HepG2 (cell line): ENCODE measurements at regions not wholly inside any gene's neighbourhood (a gene's known extent, or its start where the extent isn't known, plus 50 kb on each side); places are given as distances from the start of the nearest gene placed in this dataset.

Source experiments
- ATAC-seq: fragments of 200-7000 bp; cut with Tn5 transposase; 3 replicates; pipeline ENCODE4 v1.9.1; 2020; ENCODE audit warnings: mild to moderate bottlenecking, moderate library complexity
- BruUV-seq: library from RNA; stranded (reverse); fragments of 400-500 nt; replicated peaks from 2 replicates; lab custom pipeline; 2021; lab: Mats Ljungman, UMichigan
- CTCF ChIA-PET: fragments of 300-600 bp; formaldehyde crosslinking; extraction: SDS; loops from one replicate; lab custom pipeline; 2021; ENCODE audit warnings: low total read pairs, inconsistent platforms, low intra/inter-chr PET ratio; lab: Yijun Ruan, JAX
- POLR2A ChIA-PET: fragments of 350-600 bp; sonication (Branson Sonifier 250); formaldehyde crosslinking; loops from one replicate; lab custom pipeline; 2020; ENCODE audit warnings: antibody characterized with exemption, inconsistent platforms; lab: Yijun Ruan, JAX
- DNase-seq: peaks from one replicate; pipeline ENCODE4 v3.0.0-alpha.2; 2015; ENCODE audit warnings: low spot score
- FAIRE-seq: peaks from 3 replicates; lab custom pipeline; 2011; peaks lifted over from hg19 to GRCh38; lab: Jason Lieb, UNC
- H2AFZ ChIP-seq: one replicate; pipeline ENCODE4 v1.6.1; 2011; ENCODE audit warnings: low read length, inconsistent platforms
- H3K27ac ChIP-seq: fragments of 300-600 bp; 3 replicates; pipeline ENCODE4 v1.8.0; 2011; ENCODE audit warnings: mixed run types, mild to moderate bottlenecking, mixed read lengths, low read length, inconsistent platforms; ENCODE audit not compliant: insufficient read depth; ENCODE audit errors: extremely low read length
- H3K27me3 ChIP-seq, 2 experiments: fragments of 200-600 bp in 1 of 2; 2 replicates in 1 of 2; 3 replicates in 1 of 2; pipeline versions ENCODE4 v1.6.0 to v1.8.0; 2011; ENCODE audit warnings: low read length in 2 of 2, mild to moderate bottlenecking in 2 of 2, moderate library complexity in 2 of 2, inconsistent platforms in 1 of 2; ENCODE audit not compliant: insufficient read depth in 2 of 2, control insufficient read depth in 1 of 2
- H3K36me3 ChIP-seq, 2 experiments: fragments of 200-600 bp in 1 of 2; replicated peaks in 1 of 2; 2 replicates in 1 of 2; 3 replicates in 1 of 2; pipeline versions ENCODE4 v1.5.1 to v1.8.0; 2011; ENCODE audit warnings: low read length in 2 of 2, inconsistent platforms in 1 of 2; ENCODE audit not compliant: insufficient read depth in 2 of 2, control insufficient read depth in 1 of 2
- H3K4me1 ChIP-seq: 2 replicates; pipeline ENCODE4 v1.5.1; 2012; ENCODE audit warnings: low read length, inconsistent platforms; ENCODE audit not compliant: insufficient read depth
- H3K4me2 ChIP-seq: 2 replicates; pipeline ENCODE4 v1.6.0; 2011; ENCODE audit warnings: low read depth, low read length, inconsistent platforms
- H3K4me3 ChIP-seq, 3 experiments: fragments of 200-600 bp in 1 of 3; sonication (generic), shearing (Covaris generic) in 1 of 3; replicated peaks in 1 of 3; 2 replicates each; pipeline ENCODE4 v1.5.1; 2011 to 2016; ENCODE audit warnings: low read length in 3 of 3, inconsistent platforms in 2 of 3, low read depth in 2 of 3, mild to moderate bottlenecking in 2 of 3, control low read depth in 1 of 3, mixed read lengths in 1 of 3; ENCODE audit not compliant: insufficient read depth in 1 of 3
- H3K79me2 ChIP-seq: one replicate; pipeline ENCODE4 v1.6.1; 2011; ENCODE audit warnings: low read length, inconsistent platforms; ENCODE audit not compliant: insufficient read depth
- H3K9ac ChIP-seq: 2 replicates; pipeline ENCODE4 v1.6.0; 2011; ENCODE audit warnings: mild to moderate bottlenecking, low read depth, low read length, inconsistent platforms; ENCODE audit not compliant: insufficient read depth
- H3K9me3 ChIP-seq: 2 replicates; pipeline ENCODE4 v1.5.1; 2012; ENCODE audit warnings: mild to moderate bottlenecking, low read length
- H4K20me1 ChIP-seq: 2 replicates; pipeline ENCODE4 v1.6.0; 2011; ENCODE audit warnings: inconsistent platforms, mild to moderate bottlenecking, low read length, moderate library complexity; ENCODE audit not compliant: insufficient read depth
- BCLAF1 ChIP-seq: fragments of 450-650 bp; IDR thresholded peaks from 2 replicates; pipeline ENCODE4 v1.6.1; 2017; ENCODE audit warnings: mild to moderate bottlenecking
- CSRNP2 ChIP-seq: sonication (generic); formaldehyde crosslinking; conservative IDR thresholded peaks from 2 replicates; pipeline ENCODE4 v1.8.0; 2022; ENCODE audit warnings: low read depth, missing genetic modification reagents
- ESRRA ChIP-seq: sonication (generic); formaldehyde crosslinking; IDR thresholded peaks from 2 replicates; pipeline ENCODE4 v1.5.1; 2020; ENCODE audit warnings: mild to moderate bottlenecking, low read depth, missing genetic modification reagents
- GABPA ChIP-seq, 2 experiments: IDR thresholded peaks; 2 replicates each; pipeline ENCODE4 v1.6.1; 2011 to 2016; ENCODE audit warnings: low read depth in 2 of 2, low read length in 1 of 2, missing biosample characterization in 1 of 2, missing genetic modification characterization in 1 of 2
- KAT8 ChIP-seq: IDR thresholded peaks from 2 replicates; pipeline ENCODE4 v1.6.1; 2016; ENCODE audit warnings: missing genetic modification reagents, missing compliant biosample characterization
- MAFF ChIP-seq: IDR thresholded peaks from 2 replicates; pipeline ENCODE4 v1.6.1; 2011; ENCODE audit warnings: low read depth, low read length, improper control_type of control experiment
- PAX8 ChIP-seq: sonication (generic); formaldehyde crosslinking; IDR thresholded peaks from 2 replicates; pipeline ENCODE4 v1.8.0; 2022; ENCODE audit warnings: mild to moderate bottlenecking, missing genetic modification reagents, borderline replicate concordance
- SIX1 ChIP-seq: sonication (generic); formaldehyde crosslinking; IDR thresholded peaks from 2 replicates; pipeline ENCODE4 v1.4.0; 2020; ENCODE audit warnings: missing genetic modification reagents, borderline replicate concordance
- SMAD3 ChIP-seq: sonication (generic); formaldehyde crosslinking; IDR thresholded peaks from 2 replicates; pipeline ENCODE4 v1.4.0; 2020; ENCODE audit warnings: missing genetic modification reagents
- SP5 ChIP-seq: IDR thresholded peaks from 2 replicates; pipeline ENCODE4 v1.6.1; 2016; ENCODE audit warnings: low read depth, borderline replicate concordance
- SPEN ChIP-seq: sonication (generic); formaldehyde crosslinking; IDR thresholded peaks from 2 replicates; pipeline ENCODE4 v1.5.1; 2020; ENCODE audit warnings: low read depth, mild to moderate bottlenecking, missing genetic modification reagents
- TCF7L2 ChIP-seq: IDR thresholded peaks from 2 replicates; pipeline ENCODE4 v1.6.1; 2011; ENCODE audit warnings: mild to moderate bottlenecking, low read depth, low read length, moderate library complexity
- ZNF234 ChIP-seq: sonication (generic); formaldehyde crosslinking; conservative IDR thresholded peaks from 2 replicates; pipeline ENCODE4 v1.5.1; 2020; ENCODE audit warnings: mild to moderate bottlenecking, missing genetic modification reagents
- ZNF782 ChIP-seq: sonication (generic); formaldehyde crosslinking; IDR thresholded peaks from 2 replicates; pipeline ENCODE4 v1.4.0; 2020; ENCODE audit warnings: missing genetic modification reagents, mild to moderate bottlenecking, borderline replicate concordance
- WGBS: methylation state at CpG from one replicate; pipeline ENCODE4 v1.1.6; 2017; ENCODE audit warnings: low lambda C conversion rate; 5-methylcytosine and 5-hydroxymethylcytosine counted together
- in situ Hi-C: cut with HindIII; loops from 2 replicates; pipeline ENCODE4 v1.10.0; 2017; ENCODE audit warnings: low pct_unique_long_range_greater_than_20kb; ENCODE audit not compliant: extremely low pct_ligation_motif_present
- intact Hi-C: fragments of 100-400 bp; cut with micrococcal nuclease; formaldehyde crosslinking; loops from one replicate; pipeline ENCODE4 v1.10.0; 2022; ENCODE audit not compliant: unreplicated experiment

- H3K36me3 ChIP-seq, result no peaks in the 10 kb centered on the region
- H2AFZ ChIP-seq, result no peak overlapping the region
- in situ Hi-C loops (no loop called here), intact Hi-C loops (no loop called here)
- H3K27ac ChIP-seq, result no peak overlapping the region
- BruUV-seq, result no TSS peak
- H3K9me3 ChIP-seq, result no peaks in the 10 kb centered on the region
- no peaks in the 10 kb centered on the region for H3K4me1 ChIP-seq
- no peak overlapping the region for H3K9ac ChIP-seq
- no peak for ATAC-seq
- H4K20me1 ChIP-seq, result no peaks in the 10 kb centered on the region
- no peaks in the 10 kb centered on the region for H3K79me2 ChIP-seq
- DNase-seq, result no peak
- TF ChIP-seq ZNF782 (CRISPR knock-in tag) (no peak), SMAD3 (CRISPR knock-in tag) (no peak), KAT8 (CRISPR knock-in tag) (no peak), GABPA (IDR thresholded peaks at IDR 0.05; ENCODE audit: low read depth, low read length) (no peak), GABPA (CRISPR knock-in tag; IDR thresholded peaks at IDR 0.05; ENCODE audit: low read depth) (no peak), SPEN (CRISPR knock-in tag) (no peak), TCF7L2 (no peak), ESRRA (CRISPR knock-in tag) (no peak)
- no peak for FAIRE-seq
- POLR2A ChIA-PET, result no interaction called here
- no peaks in the 10 kb centered on the region for H3K27me3 ChIP-seq
- CTCF ChIA-PET, result no interaction called here
- H3K4me3 ChIP-seq, result no peak overlapping the region
- WGBS, result 12% methylated on average over 13 of the region's 13 CpGs
- H3K4me2 ChIP-seq, result no peak overlapping the region
Observed at GRCh38 chr13:107721125-107721869, 494.0 kb downstream of the LIG4 start.

GRCh38 chr13:107716741-107717140 is 498.6 kb downstream of the LIG4 start:
- no TSS peak for BruUV-seq
- TF ChIP-seq MAFF (peak; percentile 84), CSRNP2 (CRISPR knock-in tag) (no peak), PAX8 (no peak), ZNF234 (no peak), BCLAF1 (no peak), SIX1 (CRISPR knock-in tag) (no peak), SP5 (CRISPR knock-in tag) (no peak)

More at GRCh38 chr13:107716741-107717140, 498.6 kb downstream of the LIG4 start:
- no peaks in the 10 kb centered on the region for H3K9me3 ChIP-seq
- H3K9ac ChIP-seq, result no peak overlapping the region
- no peaks in the 10 kb centered on the region for H3K36me3 ChIP-seq
- no peak overlapping the region for H3K27ac ChIP-seq
- H3K4me2 ChIP-seq, result no peak overlapping the region
- no peak overlapping the region for H3K4me3 ChIP-seq
- POLR2A ChIA-PET, result no interaction called here
- peaks cover 0 to 4% of the 10 kb centered on the region in 2 experiments; a peak in 1 of 5 replicates for H3K27me3 ChIP-seq
- FAIRE-seq (no peak), DNase-seq (no peak), ATAC-seq (no peak)
- in situ Hi-C loops (no loop called here), intact Hi-C loops (no loop called here)
- 44% methylated on average over 4 of the region's 4 CpGs for WGBS
- no peaks in the 10 kb centered on the region for H3K4me1 ChIP-seq
- H3K79me2 ChIP-seq, result no peaks in the 10 kb centered on the region
- no peaks in the 10 kb centered on the region for H4K20me1 ChIP-seq
- H2AFZ ChIP-seq, result no peak overlapping the region
- CTCF ChIA-PET, result no interaction called here
